ENCODE measurements at regions not wholly inside any gene's neighbourhood (a gene's known extent, or its start where the extent isn't known, plus 50 kb on each side); places are given as distances from the start of the nearest gene placed in this dataset.

GRCh38 chr9:110073356-110073905 is 134.5 kb downstream of the C9orf152 start:
- H3K27ac ChIP-seq (ENCODE audit: low read depth in 2 of 2, low read length in 2 of 2) = no peak overlapping the region
- no peak for FAIRE-seq
- H3K4me1 ChIP-seq (ENCODE audit: control insufficient read depth in 2 of 3, insufficient read depth in 2 of 3, low read depth in 1 of 3, low read length in 3 of 3) = peaks cover 0 to 2% (median 0%) of the 10 kb centered on the region in 3 donors

DNA sequence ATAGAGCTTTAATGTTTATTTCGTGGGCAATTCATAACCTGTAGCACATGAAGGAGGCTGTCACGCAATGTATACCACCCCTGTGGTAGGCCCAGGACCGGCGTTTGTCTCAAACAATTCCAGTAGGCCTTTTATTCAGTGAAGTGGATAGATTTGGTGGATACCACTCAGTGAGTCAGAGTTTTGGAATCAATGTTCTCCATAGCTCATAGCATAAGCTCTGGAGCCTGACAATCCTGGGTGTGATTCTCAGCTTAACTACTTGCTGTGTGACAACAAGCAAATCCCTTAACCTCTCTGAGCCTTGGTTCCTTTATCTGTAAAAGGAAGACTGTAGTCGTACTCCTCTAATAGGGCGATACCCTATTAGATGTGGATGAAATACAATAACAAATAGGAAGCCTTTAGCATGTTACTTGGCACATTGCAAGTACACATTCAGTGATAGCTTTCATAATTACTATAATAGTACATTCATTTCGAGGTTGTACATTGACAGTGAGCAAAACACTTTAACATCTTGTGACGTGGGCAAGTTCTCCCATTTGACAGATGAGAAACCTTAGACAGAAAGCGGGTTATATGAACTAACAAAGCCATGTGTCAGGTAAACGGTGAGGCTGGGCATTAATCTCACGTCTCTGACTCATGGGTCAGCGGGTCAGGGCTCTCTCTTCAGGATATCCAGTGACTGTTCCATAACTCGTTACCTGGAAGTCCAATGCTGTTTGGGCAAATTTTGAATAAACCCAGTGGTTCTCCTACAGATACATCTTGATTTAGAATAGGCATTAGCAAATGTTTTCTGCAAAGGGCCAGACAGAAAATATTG is 130.8 kb downstream of the C9orf152 start:
- TF ChIP-seq, protein P1, sequence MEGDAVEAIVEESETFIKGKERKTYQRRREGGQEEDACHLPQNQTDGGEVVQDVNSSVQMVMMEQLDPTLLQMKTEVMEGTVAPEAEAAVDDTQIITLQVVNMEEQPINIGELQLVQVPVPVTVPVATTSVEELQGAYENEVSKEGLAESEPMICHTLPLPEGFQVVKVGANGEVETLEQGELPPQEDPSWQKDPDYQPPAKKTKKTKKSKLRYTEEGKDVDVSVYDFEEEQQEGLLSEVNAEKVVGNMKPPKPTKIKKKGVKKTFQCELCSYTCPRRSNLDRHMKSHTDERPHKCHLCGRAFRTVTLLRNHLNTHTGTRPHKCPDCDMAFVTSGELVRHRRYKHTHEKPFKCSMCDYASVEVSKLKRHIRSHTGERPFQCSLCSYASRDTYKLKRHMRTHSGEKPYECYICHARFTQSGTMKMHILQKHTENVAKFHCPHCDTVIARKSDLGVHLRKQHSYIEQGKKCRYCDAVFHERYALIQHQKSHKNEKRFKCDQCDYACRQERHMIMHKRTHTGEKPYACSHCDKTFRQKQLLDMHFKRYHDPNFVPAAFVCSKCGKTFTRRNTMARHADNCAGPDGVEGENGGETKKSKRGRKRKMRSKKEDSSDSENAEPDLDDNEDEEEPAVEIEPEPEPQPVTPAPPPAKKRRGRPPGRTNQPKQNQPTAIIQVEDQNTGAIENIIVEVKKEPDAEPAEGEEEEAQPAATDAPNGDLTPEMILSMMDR (IDR thresholded peaks at IDR 0.05; ENCODE audit: borderline replicate concordance, extremely low read depth, insufficient read depth) = no peak
- H3K27me3 ChIP-seq (ENCODE audit: control insufficient read depth, insufficient read depth, low read length) = no peaks in the 10 kb centered on the region
- intact Hi-C loops (cut with DNase I) = no loop called here
- H3K36me3 ChIP-seq (ENCODE audit: control insufficient read depth in 2 of 3, insufficient read depth in 3 of 3, low read length in 3 of 3) = no peaks in the 10 kb centered on the region
- no peak overlapping the region for H3K9ac ChIP-seq (ENCODE audit: low read length in 3 of 3)
- peaks cover 0 to 11% (median 5%) of the 10 kb centered on the region in 3 donors for H3K4me1 ChIP-seq (ENCODE audit: control insufficient read depth in 2 of 3, insufficient read depth in 2 of 3, low read depth in 1 of 3, low read length in 3 of 3)
- FAIRE-seq (no peak), DNase-seq (no peak)
- H3K9me3 ChIP-seq (ENCODE audit: control insufficient read depth in 2 of 3, insufficient read depth in 1 of 3, low read length in 3 of 3) = no peaks in the 10 kb centered on the region
- H3K4me3 ChIP-seq (ENCODE audit: low read length in 3 of 3) = no peak overlapping the region
- no peak overlapping the region for H3K27ac ChIP-seq (ENCODE audit: low read depth in 2 of 2, low read length in 2 of 2)

More at GRCh38 chr9:110073356-110073905, 134.5 kb downstream of the C9orf152 start:
- Histone ChIP-seq H3K9me3 (ENCODE audit: control insufficient read depth in 2 of 3, insufficient read depth in 1 of 3, low read length in 3 of 3) (no peaks in the 10 kb centered on the region), H3K27me3 (ENCODE audit: control insufficient read depth, insufficient read depth, low read length) (no peaks in the 10 kb centered on the region), H3K36me3 (ENCODE audit: control insufficient read depth in 2 of 3, insufficient read depth in 3 of 3, low read length in 3 of 3) (no peaks in the 10 kb centered on the region), H3K4me3 (ENCODE audit: low read length in 3 of 3) (no peak overlapping the region), H3K9ac (ENCODE audit: low read length in 3 of 3) (no peak overlapping the region)
- TF ChIP-seq, protein P1 (IDR thresholded peaks at IDR 0.05; ENCODE audit: borderline replicate concordance, extremely low read depth, insufficient read depth) = no peak
- intact Hi-C loops (cut with DNase I) = no loop called here
- DNase-seq = no peak

DNA sequence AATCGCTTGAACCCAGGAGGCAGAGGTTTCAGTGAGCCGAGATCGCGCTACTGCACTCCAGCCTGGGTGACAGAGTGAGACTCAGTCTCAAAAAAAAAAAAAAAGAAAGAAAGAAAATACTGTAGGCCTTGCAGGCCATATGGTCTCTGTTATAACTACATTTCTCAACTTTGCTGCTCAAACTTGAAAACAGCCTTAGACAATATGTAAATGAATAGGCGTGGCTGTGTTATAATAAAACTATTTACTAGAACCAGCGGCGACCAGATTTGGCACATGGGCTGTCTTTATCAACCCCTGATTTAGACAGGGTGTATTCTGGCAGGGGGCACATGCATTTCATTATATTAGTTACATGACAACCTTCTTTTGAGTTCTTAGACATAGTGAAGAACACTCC is 130.0 kb downstream of the C9orf152 start:
- H3K4me3 ChIP-seq (ENCODE audit: low read length in 3 of 3) = no peak overlapping the region
- H3K27ac ChIP-seq (ENCODE audit: low read depth in 2 of 2, low read length in 2 of 2) = no peak overlapping the region
- TF ChIP-seq, protein P1 (IDR thresholded peaks at IDR 0.05; ENCODE audit: borderline replicate concordance, extremely low read depth, insufficient read depth) = no peak
- intact Hi-C loops (cut with DNase I) = no loop called here
- DNase-seq (peak in 1 of 5 donors; percentile 44), FAIRE-seq (no peak)
- no peaks in the 10 kb centered on the region for H3K36me3 ChIP-seq (ENCODE audit: control insufficient read depth in 2 of 3, insufficient read depth in 3 of 3, low read length in 3 of 3)
- H3K27me3 ChIP-seq (ENCODE audit: control insufficient read depth, insufficient read depth, low read length) = no peaks in the 10 kb centered on the region
- H3K9me3 ChIP-seq (ENCODE audit: control insufficient read depth in 2 of 3, insufficient read depth in 1 of 3, low read length in 3 of 3) = no peaks in the 10 kb centered on the region
- H3K9ac ChIP-seq (ENCODE audit: low read length in 3 of 3) = no peak overlapping the region
- peaks cover 0 to 11% (median 3%) of the 10 kb centered on the region in 3 donors for H3K4me1 ChIP-seq (ENCODE audit: control insufficient read depth in 2 of 3, insufficient read depth in 2 of 3, low read depth in 1 of 3, low read length in 3 of 3)

All from kidney (tissue), 13 donors.